Esophagus (tissue), 2 donors: ENCODE measurements at regions not wholly inside any gene's neighbourhood (a gene's known extent, or its start where the extent isn't known, plus 50 kb on each side); places are given as distances from the start of the nearest gene placed in this dataset.

Source experiments
- H3K27ac ChIP-seq, 2 donors: one replicate each; pipeline ENCODE4 v1.5.1; 2013; ENCODE audit warnings: low read depth in 2 of 2, mild to moderate bottlenecking in 2 of 2, inconsistent platforms in 1 of 2, low read length in 1 of 2, moderate library complexity in 1 of 2
- H3K27me3 ChIP-seq, 2 donors: one replicate each; pipeline ENCODE4 v1.6.1; 2013; ENCODE audit warnings: low read length in 2 of 2, control low read depth in 1 of 2, mild to moderate bottlenecking in 1 of 2; ENCODE audit not compliant: insufficient read depth in 2 of 2, control insufficient read depth in 1 of 2
- H3K36me3 ChIP-seq, 2 donors: one replicate each; pipeline ENCODE4 v1.6.1; 2013; ENCODE audit warnings: low read length in 1 of 2; ENCODE audit not compliant: control insufficient read depth in 2 of 2, insufficient read depth in 2 of 2
- H3K4me1 ChIP-seq, 2 donors: one replicate each; pipeline ENCODE4 v1.6.1; 2013; ENCODE audit warnings: low read length in 1 of 2; ENCODE audit not compliant: control insufficient read depth in 2 of 2, insufficient read depth in 2 of 2
- H3K4me3 ChIP-seq, 2 donors: one replicate each; pipeline ENCODE4 v1.5.1; 2013; ENCODE audit warnings: low read length in 2 of 2, mild to moderate bottlenecking in 2 of 2, low read depth in 1 of 2, moderate library complexity in 1 of 2
- H3K9me3 ChIP-seq, 2 donors: one replicate each; pipeline ENCODE4 v1.6.1; 2013; ENCODE audit warnings: mild to moderate bottlenecking in 2 of 2, low read depth in 1 of 2, low read length in 1 of 2, moderate library complexity in 1 of 2; ENCODE audit not compliant: control insufficient read depth in 2 of 2, insufficient read depth in 1 of 2
- WGBS, 2 donors: extraction: QIAGEN DNeasy Blood & Tissue Kit; methylation state at CpG; one replicate each; pipeline ENCODE4 v1.1.7; 2013; 5-methylcytosine and 5-hydroxymethylcytosine counted together
- donor health status: healthy with polysubstance abuse.
- donor health status: Bipolar disorder and iron deficiency.

DNA sequence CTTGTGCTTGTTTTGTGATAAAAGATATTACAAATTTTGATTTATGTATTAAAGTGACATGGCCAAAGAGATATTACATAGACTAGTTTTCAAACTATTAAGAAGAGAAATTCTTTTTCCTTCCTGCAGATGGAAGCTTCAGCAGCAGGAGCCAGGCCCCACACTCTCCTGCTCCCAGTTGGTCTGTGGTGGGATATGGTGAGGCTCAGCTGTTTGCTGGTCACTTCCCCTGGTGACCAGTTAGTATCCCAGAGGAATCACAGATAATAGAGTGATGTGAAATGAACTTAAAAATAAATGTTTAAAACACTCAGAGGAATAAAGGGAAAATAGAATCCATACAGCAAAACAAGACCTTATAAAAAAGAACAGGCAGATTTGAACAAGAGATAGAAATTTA, 154.7 kb downstream of the KTN1 start:
- Histone ChIP-seq H3K27me3 (no peaks in the 10 kb centered on the region), H3K4me3 (no peak overlapping the region), H3K9me3 (no peaks in the 10 kb centered on the region), H3K4me1 (no peaks in the 10 kb centered on the region), H3K27ac (no peak overlapping the region), H3K36me3 (no peaks in the 10 kb centered on the region)

DNA sequence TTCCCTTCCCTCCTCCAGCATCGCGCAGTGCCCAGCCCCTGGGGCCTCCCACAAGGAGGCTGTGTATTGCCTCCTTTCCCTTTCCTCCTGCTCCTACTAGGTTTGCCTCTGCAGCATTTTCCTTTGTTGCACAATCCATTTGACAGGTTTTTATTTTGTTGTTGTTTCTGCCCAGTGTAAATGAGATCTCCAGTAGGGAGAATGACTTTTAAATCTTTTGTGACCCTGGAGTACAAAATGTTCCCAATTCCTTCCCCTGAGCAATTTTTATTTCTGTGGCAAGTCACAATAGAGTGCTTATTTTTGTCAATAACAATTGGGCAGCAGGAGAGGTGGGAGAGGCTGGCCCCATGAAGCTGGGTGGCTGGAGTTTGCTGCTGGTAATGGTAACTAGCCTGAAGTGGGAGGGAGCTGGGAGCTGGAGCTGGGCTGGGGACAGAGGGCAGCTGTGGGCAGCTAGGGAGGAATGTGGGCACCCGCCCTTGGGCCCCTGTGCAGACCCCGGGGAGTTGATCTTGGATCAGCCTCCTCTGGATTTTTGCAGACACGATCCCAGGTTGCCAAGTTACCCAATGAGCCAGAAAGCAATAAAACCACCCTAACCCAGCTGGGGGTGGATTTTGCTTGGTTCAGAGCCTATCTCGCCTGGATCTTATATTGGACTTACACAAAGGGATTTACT, 160.1 kb downstream of the KTN1 start:
- H3K27ac ChIP-seq: no peak overlapping the region
- 65% methylated on average over 6 of the region's 6 CpGs for WGBS, 2 donors
- no peaks in the 10 kb centered on the region for H3K27me3 ChIP-seq
- no peaks in the 10 kb centered on the region for H3K9me3 ChIP-seq
- no peaks in the 10 kb centered on the region for H3K4me1 ChIP-seq
- H3K4me3 ChIP-seq: no peak overlapping the region
- no peaks in the 10 kb centered on the region for H3K36me3 ChIP-seq

DNA sequence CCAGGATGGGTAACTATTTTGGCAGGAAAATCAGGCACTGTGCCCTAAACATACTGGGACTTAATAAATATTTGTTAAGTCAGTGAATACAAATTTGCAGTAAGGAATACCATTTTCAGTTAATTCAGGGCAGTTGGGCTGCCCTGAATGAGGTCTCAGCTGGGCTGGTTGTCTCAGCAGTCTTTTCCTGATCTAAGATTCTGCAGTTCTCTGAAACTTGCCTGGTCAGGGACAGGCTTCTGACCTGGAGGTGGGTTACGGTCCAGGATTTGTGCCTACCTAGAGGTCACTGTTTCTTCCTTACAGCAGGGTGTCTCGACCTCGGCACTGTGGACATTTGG, 160.6 kb downstream of the KTN1 start:
- Histone ChIP-seq H3K4me3 (no peak overlapping the region), H3K36me3 (no peaks in the 10 kb centered on the region), H3K27me3 (no peaks in the 10 kb centered on the region), H3K4me1 (no peaks in the 10 kb centered on the region), H3K9me3 (no peaks in the 10 kb centered on the region), H3K27ac (no peak overlapping the region)
- WGBS, 2 donors: 92 to 96% methylated on average over 3 of the region's 3 CpGs

DNA sequence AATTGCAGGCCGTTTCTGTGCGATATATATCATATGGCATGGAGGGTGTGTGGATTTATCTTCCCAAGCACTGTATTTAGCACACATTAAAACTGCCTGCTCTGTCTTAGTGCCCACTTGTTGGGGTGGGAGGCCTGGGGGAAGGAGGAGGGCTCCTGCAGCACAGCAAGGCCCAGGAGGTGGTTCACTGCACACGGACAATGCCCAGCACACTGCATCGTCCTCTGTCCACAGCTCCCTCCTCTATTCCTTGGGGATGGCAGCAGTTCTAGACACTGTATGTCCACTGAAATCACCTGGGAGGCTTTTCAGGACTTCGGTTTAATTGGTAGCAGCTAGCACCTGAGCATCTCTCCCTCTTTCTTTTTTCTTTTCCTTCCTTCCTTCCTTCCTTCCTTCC, 161.2 kb downstream of the KTN1 start:
- H3K9me3 ChIP-seq: no peaks in the 10 kb centered on the region
- H3K36me3 ChIP-seq: no peaks in the 10 kb centered on the region
- H3K4me1 ChIP-seq: no peaks in the 10 kb centered on the region
- no peaks in the 10 kb centered on the region for H3K27me3 ChIP-seq
- WGBS, 2 donors: 86 to 92% methylated on average over 5 of the region's 5 CpGs
- H3K27ac ChIP-seq: no peak overlapping the region
- no peak overlapping the region for H3K4me3 ChIP-seq

DNA sequence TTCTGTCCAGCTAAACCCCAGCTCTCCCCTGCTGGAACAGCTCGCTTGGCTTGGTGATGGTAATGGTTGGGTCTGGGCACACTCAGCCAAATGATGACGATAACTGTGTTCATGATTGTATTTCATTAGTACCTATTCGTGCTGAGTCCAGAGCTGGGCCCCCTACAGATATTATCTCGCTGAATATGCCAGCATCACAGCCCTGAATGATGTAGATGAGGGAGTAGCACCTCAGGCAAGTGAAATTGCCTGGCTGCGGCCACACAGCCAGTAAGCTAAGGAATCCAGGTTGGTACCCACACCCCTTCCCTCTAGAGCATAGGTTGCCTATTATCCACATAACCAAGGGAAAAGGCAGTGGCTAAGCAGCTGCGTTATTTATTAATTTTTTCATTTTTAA, 163.5 kb downstream of the KTN1 start:
- 94 to 96% methylated on average over 6 of the region's 6 CpGs for WGBS, 2 donors
- no peaks in the 10 kb centered on the region for H3K27me3 ChIP-seq
- no peaks in the 10 kb centered on the region for H3K4me1 ChIP-seq
- H3K9me3 ChIP-seq: no peaks in the 10 kb centered on the region
- H3K27ac ChIP-seq: no peak overlapping the region
- H3K4me3 ChIP-seq: no peak overlapping the region
- H3K36me3 ChIP-seq: no peaks in the 10 kb centered on the region

DNA sequence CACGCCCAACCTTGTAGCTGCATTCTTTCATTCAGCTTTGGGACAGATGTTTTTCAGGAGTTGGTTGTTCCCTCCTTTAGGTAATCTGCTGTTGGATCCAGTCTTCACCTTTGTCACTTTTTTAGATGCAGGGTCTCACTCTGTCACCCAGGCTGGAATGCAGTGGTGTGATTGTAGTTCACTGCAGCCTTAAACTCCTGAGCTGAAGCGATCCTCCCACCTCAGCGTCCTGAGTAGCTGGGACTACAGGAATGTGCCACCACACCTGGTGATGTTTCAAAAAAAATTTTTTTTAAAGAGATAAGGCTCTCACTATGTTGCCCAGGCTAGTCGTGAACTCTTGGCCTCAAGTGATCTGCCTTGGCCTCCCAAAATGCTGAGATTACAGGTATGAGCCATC, 164.3 kb downstream of the KTN1 start:
- Histone ChIP-seq H3K27ac (no peak overlapping the region), H3K36me3 (no peaks in the 10 kb centered on the region), H3K9me3 (no peaks in the 10 kb centered on the region), H3K4me3 (no peak overlapping the region), H3K27me3 (no peaks in the 10 kb centered on the region), H3K4me1 (peaks cover 0 to under 1% of the 10 kb centered on the region in 2 donors)
- 89 to 96% methylated on average over 4 of the region's 4 CpGs for WGBS, 2 donors

DNA sequence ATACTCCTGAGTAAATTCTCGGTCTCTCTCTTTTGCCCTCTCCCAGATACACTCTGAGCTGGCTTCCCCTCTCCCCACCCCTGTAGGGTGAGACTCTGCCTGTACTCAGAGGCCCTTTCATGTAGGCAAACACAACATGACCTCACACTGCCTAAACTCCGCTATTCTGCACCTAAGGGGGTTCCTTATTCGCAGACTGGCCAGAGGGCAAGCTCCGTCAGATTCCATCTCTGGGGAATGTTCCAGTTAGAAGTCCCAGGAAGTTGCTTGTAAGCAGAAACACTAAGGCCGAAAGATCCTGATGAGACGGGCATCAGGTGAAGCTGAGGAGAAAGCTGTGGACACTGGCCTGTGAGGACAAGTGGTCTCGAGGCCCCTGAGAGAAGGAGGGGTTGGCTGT, 165.9 kb downstream of the KTN1 start:
- peaks cover 0 to 3% of the 10 kb centered on the region in 2 donors for H3K4me1 ChIP-seq
- H3K27ac ChIP-seq: no peak overlapping the region
- no peaks in the 10 kb centered on the region for H3K27me3 ChIP-seq
- no peaks in the 10 kb centered on the region for H3K9me3 ChIP-seq
- 90 to 93% methylated on average over 7 of the region's 7 CpGs for WGBS, 2 donors
- H3K36me3 ChIP-seq: no peaks in the 10 kb centered on the region
- H3K4me3 ChIP-seq: no peak overlapping the region

DNA sequence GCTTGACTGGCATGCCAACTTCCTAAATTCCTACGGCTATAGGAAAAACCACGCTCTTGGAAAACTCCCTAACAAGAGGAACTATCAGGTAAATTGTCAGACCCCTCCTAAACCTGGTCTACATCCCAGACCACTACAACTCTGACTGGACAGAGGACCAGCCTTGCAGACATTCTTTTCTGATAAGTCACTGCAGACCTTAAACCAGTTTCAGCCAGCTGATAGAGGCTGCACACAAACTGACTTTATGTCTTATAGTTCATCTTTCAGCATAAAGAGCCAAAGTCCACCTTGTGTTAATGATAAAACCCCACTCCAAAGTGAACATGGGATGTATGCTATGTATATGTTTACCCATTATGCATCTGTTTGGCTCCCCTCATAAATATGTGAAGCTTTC, 166.6 kb downstream of the KTN1 start:
- no peak overlapping the region for H3K4me3 ChIP-seq
- H3K36me3 ChIP-seq: no peaks in the 10 kb centered on the region
- no peak overlapping the region for H3K27ac ChIP-seq
- 87 to 95% methylated on average over 2 of the region's 2 CpGs for WGBS, 2 donors
- peaks cover 0 to 3% of the 10 kb centered on the region in 2 donors for H3K4me1 ChIP-seq
- no peaks in the 10 kb centered on the region for H3K9me3 ChIP-seq
- no peaks in the 10 kb centered on the region for H3K27me3 ChIP-seq

DNA sequence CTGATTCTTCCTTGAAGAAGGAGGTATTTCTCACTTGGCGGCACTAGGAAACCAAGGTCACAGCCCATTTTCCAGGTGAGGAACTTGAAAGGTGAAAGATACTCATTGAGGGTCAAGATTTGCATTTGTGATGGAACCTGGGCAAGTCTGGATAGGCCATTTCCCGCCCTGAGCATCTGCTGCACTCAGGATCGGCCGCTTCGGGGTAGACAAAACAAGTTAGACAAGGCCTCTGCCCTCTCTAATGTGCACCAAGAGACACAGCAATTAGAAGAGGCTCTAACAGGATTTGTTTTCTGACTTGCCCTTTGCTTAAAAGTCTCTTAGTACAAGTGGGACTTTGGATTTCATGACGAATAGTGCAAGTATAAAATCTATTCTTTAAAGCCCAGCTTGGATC, 167.2 kb downstream of the KTN1 start:
- WGBS, 2 donors: 54 to 74% methylated on average over 6 of the region's 6 CpGs

DNA sequence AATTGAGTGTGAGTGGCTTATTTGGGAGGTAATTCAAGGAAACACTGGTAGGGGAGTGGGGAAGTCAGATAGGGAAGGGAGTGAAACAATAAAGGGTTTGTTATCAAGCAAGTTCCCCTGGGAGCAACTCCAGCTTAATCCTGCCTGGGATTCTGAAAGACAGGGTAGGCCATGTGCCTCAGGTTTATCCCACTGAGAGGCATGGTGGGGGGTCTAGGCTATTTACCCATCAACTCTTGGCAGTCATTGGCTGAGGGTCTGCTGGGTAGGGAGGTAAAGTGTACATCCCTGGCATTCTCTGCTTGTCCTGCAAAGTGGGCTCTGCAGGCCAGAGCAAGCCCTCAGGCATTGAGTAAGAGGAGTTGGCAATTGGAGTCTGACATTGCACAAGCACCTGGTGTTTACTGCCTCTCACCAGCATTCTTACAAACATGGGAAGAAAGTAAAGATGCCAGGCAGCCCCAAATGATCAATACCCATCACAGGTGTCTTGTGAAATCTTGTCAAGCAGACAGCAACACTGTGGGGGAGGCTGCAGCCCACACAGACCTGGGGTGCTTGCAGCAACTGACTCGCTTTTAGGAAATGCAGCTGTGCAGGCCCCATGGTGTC, 169.3 kb downstream of the KTN1 start:
- Histone ChIP-seq H3K4me3 (no peak overlapping the region), H3K27ac (no peak overlapping the region)

More for the DNA sequence above, 167.2 kb downstream of the KTN1 start:
- H3K27me3 ChIP-seq: no peaks in the 10 kb centered on the region
- no peak overlapping the region for H3K27ac ChIP-seq
- no peaks in the 10 kb centered on the region for H3K9me3 ChIP-seq
- peaks cover 0 to 3% of the 10 kb centered on the region in 2 donors for H3K4me1 ChIP-seq
- no peak overlapping the region for H3K4me3 ChIP-seq
- H3K36me3 ChIP-seq: no peaks in the 10 kb centered on the region

More for the DNA sequence above, 169.3 kb downstream of the KTN1 start:
- no peaks in the 10 kb centered on the region for H3K36me3 ChIP-seq
- no peaks in the 10 kb centered on the region for H3K9me3 ChIP-seq
- peaks cover 4 to 9% of the 10 kb centered on the region in 2 donors for H3K4me1 ChIP-seq
- 72 to 76% methylated on average over 1 of the region's 1 CpG for WGBS, 2 donors
- no peaks in the 10 kb centered on the region for H3K27me3 ChIP-seq
